Sigmoid colon (tissue), 4 donors: ENCODE measurements at regions not wholly inside any gene's neighbourhood (a gene's known extent, or its start where the extent isn't known, plus 50 kb on each side); places are given as distances from the start of the nearest gene placed in this dataset.

Experiments
- EP300 ChIP-seq, 4 donors: sonication (generic); formaldehyde crosslinking; IDR thresholded peaks; one replicate each; pipeline ENCODE4 v1.6.1; 2017; ENCODE audit warnings: antibody characterized with exemption in 4 of 4
- POLR2A ChIP-seq, 2 donors: fragments of 450-650 bp; IDR thresholded peaks; one replicate each; pipeline ENCODE4 v1.6.1; 2016; ENCODE audit warnings: antibody characterized with exemption in 2 of 2, mild to moderate bottlenecking in 2 of 2, moderate library complexity in 2 of 2
- POLR2AphosphoS5 ChIP-seq, 4 donors: sonication (generic); formaldehyde crosslinking; IDR thresholded peaks; one replicate each; pipeline ENCODE4 v1.6.1; 2017; ENCODE audit warnings: antibody characterized with exemption in 4 of 4
- TF ChIP-seq, protein P1 (sequence below), 4 experiments: fragments of 450-650 bp in 3 of 4; fragments of 200-600 bp in 1 of 4; IDR thresholded peaks; one replicate each; pipeline ENCODE4 v1.5.1; 2016 to 2019; ENCODE audit warnings: antibody characterized with exemption in 4 of 4, mild to moderate bottlenecking in 3 of 4, moderate library complexity in 2 of 4

DNA sequence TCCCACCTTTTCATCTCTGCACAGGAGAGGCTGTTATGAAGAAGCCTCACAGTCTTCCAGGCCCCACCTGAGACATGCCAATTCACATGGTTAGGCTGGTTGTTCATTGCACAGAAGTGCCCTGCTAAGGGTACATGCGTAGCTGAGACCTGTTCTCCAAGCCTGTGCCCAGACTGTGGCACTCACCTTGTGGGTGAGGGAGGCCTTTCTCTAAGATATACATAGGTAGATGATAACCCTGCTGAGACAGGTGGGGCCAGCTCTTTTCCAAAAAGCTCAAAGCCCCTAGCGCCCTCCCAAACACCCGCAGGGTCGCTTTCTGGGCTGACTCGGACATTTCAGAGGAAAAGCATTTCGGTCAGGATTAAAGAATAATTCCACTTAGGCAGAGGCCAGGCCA lies 53.5 kb upstream of the ZNF507 start:
- TF ChIP-seq POLR2AphosphoS5 (IDR thresholded peaks at IDR 0.05) (no peak), POLR2A (IDR thresholded peaks at IDR 0.05) (no peak), EP300 (IDR thresholded peaks at IDR 0.05) (no peak)
- TF ChIP-seq, protein P1, sequence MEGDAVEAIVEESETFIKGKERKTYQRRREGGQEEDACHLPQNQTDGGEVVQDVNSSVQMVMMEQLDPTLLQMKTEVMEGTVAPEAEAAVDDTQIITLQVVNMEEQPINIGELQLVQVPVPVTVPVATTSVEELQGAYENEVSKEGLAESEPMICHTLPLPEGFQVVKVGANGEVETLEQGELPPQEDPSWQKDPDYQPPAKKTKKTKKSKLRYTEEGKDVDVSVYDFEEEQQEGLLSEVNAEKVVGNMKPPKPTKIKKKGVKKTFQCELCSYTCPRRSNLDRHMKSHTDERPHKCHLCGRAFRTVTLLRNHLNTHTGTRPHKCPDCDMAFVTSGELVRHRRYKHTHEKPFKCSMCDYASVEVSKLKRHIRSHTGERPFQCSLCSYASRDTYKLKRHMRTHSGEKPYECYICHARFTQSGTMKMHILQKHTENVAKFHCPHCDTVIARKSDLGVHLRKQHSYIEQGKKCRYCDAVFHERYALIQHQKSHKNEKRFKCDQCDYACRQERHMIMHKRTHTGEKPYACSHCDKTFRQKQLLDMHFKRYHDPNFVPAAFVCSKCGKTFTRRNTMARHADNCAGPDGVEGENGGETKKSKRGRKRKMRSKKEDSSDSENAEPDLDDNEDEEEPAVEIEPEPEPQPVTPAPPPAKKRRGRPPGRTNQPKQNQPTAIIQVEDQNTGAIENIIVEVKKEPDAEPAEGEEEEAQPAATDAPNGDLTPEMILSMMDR (IDR thresholded peaks at IDR 0.05) = no peak
